SH-SY5Y (cell line): ENCODE measurements at regions not wholly inside any gene's neighbourhood (a gene's known extent, or its start where the extent isn't known, plus 50 kb on each side); places are given as distances from the start of the nearest gene placed in this dataset.

ENCODE experiments used
- GATA2 ChIP-seq: IDR thresholded peaks from 2 replicates; pipeline ENCODE4 v1.6.1; 2011; ENCODE audit warnings: mild to moderate bottlenecking, low read depth, low read length
- GATA3 ChIP-seq: IDR thresholded peaks from 2 replicates; pipeline ENCODE4 v1.6.1; 2011; ENCODE audit warnings: low read depth, mild to moderate bottlenecking, low read length, moderate library complexity

DNA sequence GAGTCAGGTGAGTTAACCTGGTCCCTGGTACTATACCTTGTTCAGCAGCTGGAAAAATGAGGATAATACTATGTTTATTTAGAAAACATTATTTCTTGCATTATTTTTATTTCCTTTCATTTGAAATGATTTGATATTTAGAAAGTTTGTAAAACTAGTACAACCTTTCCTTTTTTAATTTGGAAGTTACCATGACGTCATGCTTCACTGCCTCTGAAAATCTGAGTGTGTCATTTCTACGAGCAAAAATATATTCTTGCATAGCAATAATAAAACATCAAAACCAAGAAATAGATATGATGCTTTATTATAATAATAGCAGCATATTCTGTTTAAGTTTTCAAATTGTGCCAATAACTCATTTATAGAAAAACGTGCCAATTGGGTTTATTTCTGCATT, 1445.0 kb upstream of the RAG2 start:
- TF ChIP-seq GATA2 (no peak), GATA3 (no peak)
